HEK293 (cell line): ENCODE measurements at regions not wholly inside any gene's neighbourhood (a gene's known extent, or its start where the extent isn't known, plus 50 kb on each side); places are given as distances from the start of the nearest gene placed in this dataset.
A peak's percentile ranks its signal among the peaks of the same experiment; 100 is the strongest.
"Not testable (repeated sequence)": the region's sequence is repeated elsewhere in the genome, so short reads cannot be mapped to it uniquely, and the experiment has no call there.

Experiments used
- CTCF ChIA-PET: fragments of 350-600 bp; formaldehyde crosslinking; extraction: SDS; loops from one replicate; lab custom pipeline; 2021; ENCODE audit warnings: antibody characterized with exemption; lab: Yijun Ruan, JAX
- POLR2A ChIA-PET: fragments of 300-600 bp; formaldehyde crosslinking; extraction: SDS; loops from one replicate; lab custom pipeline; 2020; ENCODE audit warnings: antibody characterized with exemption, inconsistent platforms; lab: Yijun Ruan, JAX
- H3K27ac ChIP-seq: fragments of 200-500 bp; sonication (Bioruptor generic); 2 replicates; pipeline ENCODE4 v1.5.1; 2014; ENCODE audit warnings: low read depth, low read length, control low read depth, inconsistent platforms; ENCODE audit errors: extremely low read depth
- H3K36me3 ChIP-seq, 2 experiments: fragments of 200-500 bp in 1 of 2; sonication (Bioruptor generic) in 1 of 2; 1 replicate in 1 of 2; 2 replicates in 1 of 2; pipeline ENCODE4 v1.5.1; 2014 to 2017; ENCODE audit warnings: inconsistent platforms in 2 of 2, low read length in 2 of 2; ENCODE audit not compliant: control insufficient read depth in 2 of 2, insufficient read depth in 1 of 2
- H3K4me1 ChIP-seq: fragments of 200-500 bp; sonication (Bioruptor generic); 2 replicates; pipeline ENCODE4 v1.5.1; 2014; ENCODE audit warnings: mild to moderate bottlenecking, low read length, inconsistent platforms; ENCODE audit not compliant: control insufficient read depth, insufficient read depth
- H3K4me3 ChIP-seq: 2 replicates; pipeline ENCODE4 v1.5.1; 2011; ENCODE audit warnings: low read depth, mild to moderate bottlenecking, control low read depth, low read length, moderate library complexity
- H3K9me3 ChIP-seq: fragments of 200-500 bp; sonication (Bioruptor generic); 2 replicates; pipeline ENCODE4 v1.5.1; 2014; ENCODE audit warnings: low read depth, low read length, inconsistent platforms; ENCODE audit not compliant: control insufficient read depth, insufficient read depth
- GFI1B ChIP-seq: fragments of 450-650 bp; formaldehyde crosslinking; IDR thresholded peaks from 2 replicates; pipeline ENCODE4 v1.5.1; 2016; ENCODE audit warnings: missing biosample characterization, missing genetic modification characterization
- GLIS1 ChIP-seq: fragments of 450-650 bp; formaldehyde crosslinking; IDR thresholded peaks from 2 replicates; pipeline ENCODE4 v1.5.1; 2016; ENCODE audit warnings: missing biosample characterization, missing genetic modification characterization
- SCRT2 ChIP-seq: fragments of 450-650 bp; formaldehyde crosslinking; IDR thresholded peaks from 2 replicates; pipeline ENCODE4 v1.5.1; 2016; ENCODE audit warnings: missing biosample characterization, missing genetic modification characterization
- SP3 ChIP-seq: fragments of 450-650 bp; formaldehyde crosslinking; IDR thresholded peaks from 2 replicates; pipeline ENCODE4 v1.5.1; 2016; ENCODE audit warnings: missing biosample characterization, missing genetic modification characterization
- TSHZ1 ChIP-seq: fragments of 450-650 bp; formaldehyde crosslinking; IDR thresholded peaks from 2 replicates; pipeline ENCODE4 v1.5.1; 2016; ENCODE audit warnings: missing biosample characterization, missing genetic modification characterization, borderline replicate concordance
- ZNF114 ChIP-seq: fragments of 450-650 bp; formaldehyde crosslinking; IDR thresholded peaks from 2 replicates; pipeline ENCODE4 v1.5.0; 2017; ENCODE audit warnings: missing biosample characterization, missing genetic modification characterization
- ZNF354C ChIP-seq: fragments of 450-650 bp; formaldehyde crosslinking; IDR thresholded peaks from 2 replicates; pipeline ENCODE4 v1.5.1; 2016; ENCODE audit warnings: missing biosample characterization, missing genetic modification characterization, low read depth, borderline replicate concordance
- ZNF433 ChIP-seq: fragments of 450-650 bp; formaldehyde crosslinking; IDR thresholded peaks from 2 replicates; pipeline ENCODE4 v1.5.1; 2016; ENCODE audit warnings: missing biosample characterization, missing genetic modification characterization, low read depth
- ZNF548 ChIP-seq: fragments of 450-650 bp; formaldehyde crosslinking; IDR thresholded peaks from 2 replicates; pipeline ENCODE4 v1.5.1; 2016; ENCODE audit warnings: missing biosample characterization, missing genetic modification characterization
- ZNF600 ChIP-seq: fragments of 450-650 bp; formaldehyde crosslinking; IDR thresholded peaks from 2 replicates; pipeline ENCODE4 v1.5.1; 2016; ENCODE audit warnings: missing biosample characterization, missing genetic modification characterization
- ZNF654 ChIP-seq: fragments of 450-650 bp; formaldehyde crosslinking; IDR thresholded peaks from 2 replicates; pipeline ENCODE4 v1.5.1; 2016; ENCODE audit warnings: low read depth, missing biosample characterization, missing genetic modification characterization
- ZNF660 ChIP-seq: fragments of 450-650 bp; IDR thresholded peaks from 2 replicates; pipeline ENCODE4 v1.5.1; 2018; ENCODE audit warnings: missing biosample characterization, mild to moderate bottlenecking, missing genetic modification characterization
- TF ChIP-seq, protein P1 (sequence below): fragments of 450-650 bp; formaldehyde crosslinking; IDR thresholded peaks from 2 replicates; pipeline ENCODE4 v1.5.1; 2017; ENCODE audit warnings: missing biosample characterization, missing genetic modification characterization

DNA sequence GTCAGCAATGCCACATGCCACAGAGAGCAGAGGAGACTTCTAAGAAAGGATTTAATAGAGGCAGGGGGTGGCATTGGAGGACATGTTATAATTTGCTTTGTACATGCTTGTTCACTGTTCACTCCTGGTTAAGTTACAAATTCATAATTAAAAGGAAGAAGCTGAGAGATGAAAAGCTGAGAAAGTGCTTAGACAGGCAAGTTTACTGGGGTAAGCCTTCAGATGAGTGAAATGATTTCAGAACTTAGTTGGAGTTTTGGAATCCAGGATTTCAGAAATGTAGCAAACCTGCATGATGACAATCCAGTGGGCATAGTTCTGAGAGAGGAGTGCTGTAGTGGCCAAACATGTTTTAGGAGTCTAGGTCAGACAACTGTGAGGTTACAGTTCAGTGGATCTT, 67.3 kb upstream of the FBXO33 start (continued):
- TF ChIP-seq TSHZ1 (tag by site-specific recombination): no peak

DNA sequence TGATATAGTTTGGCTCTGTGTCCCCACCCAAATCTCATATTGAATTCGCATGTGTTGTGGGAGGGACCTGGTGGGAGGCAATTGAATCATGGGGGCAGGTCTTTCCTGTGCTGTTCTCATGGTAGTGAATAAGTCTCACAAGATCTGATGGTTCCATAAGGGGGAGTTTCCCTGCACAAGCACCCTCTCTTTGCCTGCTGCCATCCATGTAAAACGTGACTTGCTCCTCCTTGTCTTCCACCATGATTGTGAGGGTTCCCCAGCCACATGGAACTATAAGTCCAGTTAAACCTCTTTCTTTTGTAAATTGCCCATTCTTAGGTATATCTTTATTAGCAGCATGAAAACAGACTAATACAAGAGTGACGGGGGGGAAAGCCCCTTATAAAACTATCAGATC, 65.4 kb upstream of the FBXO33 start:
- H3K4me3 ChIP-seq, H3K4me1 ChIP-seq, H3K36me3 ChIP-seq, CTCF ChIA-PET, H3K9me3 ChIP-seq, POLR2A ChIA-PET, H3K27ac ChIP-seq: not testable (repeated sequence)

DNA sequence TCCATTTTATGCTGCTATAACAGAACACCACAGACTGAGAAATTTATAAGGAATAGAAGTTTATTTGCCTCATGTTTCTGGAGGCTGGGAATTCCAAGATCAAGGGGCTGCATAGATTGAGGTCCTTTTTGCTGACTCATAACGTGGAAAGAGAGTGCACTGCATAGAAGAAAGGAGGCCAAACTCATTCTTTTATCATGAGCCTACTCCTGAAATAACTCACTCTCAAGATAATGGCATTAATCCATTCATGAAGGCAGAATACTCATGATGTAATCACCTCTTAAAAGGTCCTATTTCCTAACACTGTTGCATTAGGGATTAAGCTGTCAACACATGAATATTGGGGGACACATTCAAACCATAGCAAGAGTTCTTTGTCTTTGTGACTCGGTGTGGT, 60.0 kb upstream of the FBXO33 start:
- no peak overlapping the region for H3K27ac ChIP-seq
- no peaks in the 10 kb centered on the region for H3K4me1 ChIP-seq
- H3K4me3 ChIP-seq: no peak overlapping the region
- POLR2A ChIA-PET: no interaction called here
- no peaks in the 10 kb centered on the region for H3K36me3 ChIP-seq
- CTCF ChIA-PET: no interaction called here
- H3K9me3 ChIP-seq: no peaks in the 10 kb centered on the region
- TF ChIP-seq SP3 (tag by site-specific recombination): no peak

DNA sequence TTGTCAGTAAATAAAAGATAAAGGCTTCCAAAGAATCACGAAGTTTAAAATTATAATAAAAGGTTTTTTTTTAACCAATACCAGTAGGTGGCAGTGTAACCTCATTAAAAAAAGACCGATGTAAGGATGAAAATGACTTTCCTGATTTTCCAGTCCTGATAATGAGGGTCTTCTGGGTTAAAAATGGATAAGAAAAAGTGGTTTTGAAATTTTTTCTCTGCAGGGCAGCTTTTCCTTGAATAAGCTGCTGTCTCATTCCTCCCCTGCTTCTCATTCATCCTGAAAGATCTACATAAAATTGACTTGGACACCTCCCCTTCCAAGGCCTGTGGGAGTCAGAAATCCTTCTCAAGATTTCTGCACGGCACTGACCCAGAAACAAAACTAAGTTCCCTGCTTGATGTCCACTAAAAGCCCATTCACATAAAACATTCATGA, 58.9 kb upstream of the FBXO33 start:
- no peaks in the 10 kb centered on the region for H3K4me1 ChIP-seq
- H3K36me3 ChIP-seq: no peaks in the 10 kb centered on the region
- POLR2A ChIA-PET: no interaction called here
- CTCF ChIA-PET: interaction anchor here (0.5 to 1.0 kb wide), 2 partner anchors 11 to 427 kb away, joined by 5 to 9 read pairs; no protein-coding TSS in a partner anchor
- H3K27ac ChIP-seq: no peak overlapping the region
- H3K4me3 ChIP-seq: no peak overlapping the region
- TF ChIP-seq ZNF600 (tag by site-specific recombination) (no peak), GFI1B (tag by site-specific recombination) (no peak), ZNF433 (no peak), ZNF114 (tag by site-specific recombination) (no peak), GLIS1 (tag by site-specific recombination) (no peak), ZNF548 (tag by site-specific recombination) (no peak), ZNF354C (no peak), ZNF654 (tag by site-specific recombination) (peak; percentile 51)
- TF ChIP-seq, protein P1, sequence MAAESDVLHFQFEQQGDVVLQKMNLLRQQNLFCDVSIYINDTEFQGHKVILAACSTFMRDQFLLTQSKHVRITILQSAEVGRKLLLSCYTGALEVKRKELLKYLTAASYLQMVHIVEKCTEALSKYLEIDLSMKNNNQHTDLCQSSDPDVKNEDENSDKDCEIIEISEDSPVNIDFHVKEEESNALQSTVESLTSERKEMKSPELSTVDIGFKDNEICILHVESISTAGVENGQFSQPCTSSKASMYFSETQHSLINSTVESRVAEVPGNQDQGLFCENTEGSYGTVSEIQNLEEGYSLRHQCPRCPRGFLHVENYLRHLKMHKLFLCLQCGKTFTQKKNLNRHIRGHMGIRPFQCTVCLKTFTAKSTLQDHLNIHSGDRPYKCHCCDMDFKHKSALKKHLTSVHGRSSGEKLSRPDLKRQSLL (tag by site-specific recombination): no peak
- no peaks in the 10 kb centered on the region for H3K9me3 ChIP-seq

- H3K9me3 ChIP-seq: no peaks in the 10 kb centered on the region
- CTCF ChIA-PET: no interaction called here
- H3K4me3 ChIP-seq: no peak overlapping the region
- H3K4me1 ChIP-seq: no peaks in the 10 kb centered on the region
- H3K36me3 ChIP-seq: no peaks in the 10 kb centered on the region
- POLR2A ChIA-PET: no interaction called here
- no peak overlapping the region for H3K27ac ChIP-seq
- no peak for TF ChIP-seq ZNF660 (tag by site-specific recombination)
- no peak for TF ChIP-seq SCRT2 (tag by site-specific recombination)
- TF ChIP-seq, all 188 proteins: peak for 0
Observed at GRCh38 chr14:39488600-39488999, 56.4 kb upstream of the FBXO33 start.
